Psoas muscle (tissue), 7 donors: ENCODE measurements at regions not wholly inside any gene's neighbourhood (a gene's known extent, or its start where the extent isn't known, plus 50 kb on each side); places are given as distances from the start of the nearest gene placed in this dataset.

Experiments
- ATAC-seq, 4 donors: fragments of 200-7000 bp; cut with Tn5 transposase; one replicate each; pipeline ENCODE4 v1.9.1; 2020; ENCODE audit warnings: moderate library complexity in 3 of 4, mild to moderate bottlenecking in 2 of 4
- DNase-seq, 2 donors: peaks; one replicate each; pipeline ENCODE4 v3.0.0-alpha.2; 2020
- H3K27ac ChIP-seq: fragments of 200-600 bp; one replicate; pipeline ENCODE4 v1.8.0; 2022
- H3K27me3 ChIP-seq, 3 donors: fragments of 200-600 bp in 1 of 3; one replicate each; pipeline versions ENCODE4 v1.6.1 to v1.8.0; 2013 to 2022; ENCODE audit warnings: low read length in 2 of 3, mild to moderate bottlenecking in 2 of 3, moderate library complexity in 1 of 3; ENCODE audit not compliant: insufficient read depth in 3 of 3
- H3K36me3 ChIP-seq, 2 donors: fragments of 200-600 bp in 1 of 2; one replicate each; pipeline versions ENCODE4 v1.6.1 to v1.8.0; 2013 to 2022; ENCODE audit warnings: low read depth in 1 of 2, mild to moderate bottlenecking in 1 of 2, moderate library complexity in 1 of 2; ENCODE audit not compliant: insufficient read depth in 1 of 2
- H3K4me1 ChIP-seq: fragments of 200-600 bp; one replicate; pipeline ENCODE4 v1.8.0; 2022
- H3K4me3 ChIP-seq: fragments of 200-600 bp; one replicate; pipeline ENCODE4 v1.8.0; 2022; ENCODE audit warnings: mild to moderate bottlenecking
- H3K9me3 ChIP-seq: fragments of 200-600 bp; one replicate; pipeline ENCODE4 v1.8.0; 2022
- WGBS, 3 donors: extraction: QIAGEN DNeasy Blood & Tissue Kit; methylation state at CpG; one replicate each; pipeline versions ENCODE4 v1.1.6 to v1.1.7; 2013; 5-methylcytosine and 5-hydroxymethylcytosine counted together
- intact Hi-C, 2 donors: fragments of 100-400 bp; cut with DNase I; formaldehyde crosslinking; loops; one replicate each; pipeline versions ENCODE4 v1.11.0 to v1.14.2; 2022
- TF ChIP-seq, protein P1 (sequence below): fragments of 200-600 bp; IDR thresholded peaks from one replicate; pipeline ENCODE4 v1.8.0; 2022; ENCODE audit warnings: antibody characterized with exemption
- donor health status: healthy with polysubstance abuse.
- donor health status: DM: no; HTN: no; CAD: no; lungs with moderate emphysema.
- donor health status: Bipolar disorder and iron deficiency.
- donor health status: healthy.
- donor health status: DM: yes; HTN: yes; CAD: no.
- donor health status: DM: no; HTN: no; CAD: no.
- donor health status: DM: yes; HTN: yes; CAD: no.

DNA sequence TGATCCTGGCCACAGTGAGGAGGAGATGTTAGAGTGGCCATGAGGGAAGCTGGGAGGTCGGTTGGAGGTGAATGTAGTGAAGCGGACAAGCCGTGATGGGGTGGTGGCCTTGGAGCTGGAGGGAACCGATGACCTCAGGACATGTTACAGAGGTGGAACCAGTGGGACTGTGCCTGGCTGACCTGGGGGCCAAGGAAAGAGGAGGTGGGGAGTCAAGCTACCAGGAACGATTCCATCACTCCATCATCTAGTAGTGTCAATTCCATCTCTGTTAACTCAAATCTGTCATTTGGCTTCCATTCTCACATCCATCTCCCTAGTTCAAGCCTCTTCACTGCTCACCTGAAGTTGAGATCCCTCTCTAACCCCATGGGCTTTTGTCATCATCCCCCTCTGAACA is 102.4 kb upstream of the LYZL2 start:
- intact Hi-C loops: no loop called here
- Histone ChIP-seq H3K9me3 (no peaks in the 10 kb centered on the region), H3K4me1 (peaks cover 6% of the 10 kb centered on the region), H3K27ac (no peak overlapping the region), H3K36me3 (no peaks in the 10 kb centered on the region), H3K4me3 (no peak overlapping the region), H3K27me3 (no peaks in the 10 kb centered on the region)
- no peak for ATAC-seq
- TF ChIP-seq, protein P1, sequence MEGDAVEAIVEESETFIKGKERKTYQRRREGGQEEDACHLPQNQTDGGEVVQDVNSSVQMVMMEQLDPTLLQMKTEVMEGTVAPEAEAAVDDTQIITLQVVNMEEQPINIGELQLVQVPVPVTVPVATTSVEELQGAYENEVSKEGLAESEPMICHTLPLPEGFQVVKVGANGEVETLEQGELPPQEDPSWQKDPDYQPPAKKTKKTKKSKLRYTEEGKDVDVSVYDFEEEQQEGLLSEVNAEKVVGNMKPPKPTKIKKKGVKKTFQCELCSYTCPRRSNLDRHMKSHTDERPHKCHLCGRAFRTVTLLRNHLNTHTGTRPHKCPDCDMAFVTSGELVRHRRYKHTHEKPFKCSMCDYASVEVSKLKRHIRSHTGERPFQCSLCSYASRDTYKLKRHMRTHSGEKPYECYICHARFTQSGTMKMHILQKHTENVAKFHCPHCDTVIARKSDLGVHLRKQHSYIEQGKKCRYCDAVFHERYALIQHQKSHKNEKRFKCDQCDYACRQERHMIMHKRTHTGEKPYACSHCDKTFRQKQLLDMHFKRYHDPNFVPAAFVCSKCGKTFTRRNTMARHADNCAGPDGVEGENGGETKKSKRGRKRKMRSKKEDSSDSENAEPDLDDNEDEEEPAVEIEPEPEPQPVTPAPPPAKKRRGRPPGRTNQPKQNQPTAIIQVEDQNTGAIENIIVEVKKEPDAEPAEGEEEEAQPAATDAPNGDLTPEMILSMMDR: no peak
- DNase-seq: no peak
- 95 to 97% (median 96%) methylated on average over 5 of the region's 5 CpGs for WGBS, 3 donors

DNA sequence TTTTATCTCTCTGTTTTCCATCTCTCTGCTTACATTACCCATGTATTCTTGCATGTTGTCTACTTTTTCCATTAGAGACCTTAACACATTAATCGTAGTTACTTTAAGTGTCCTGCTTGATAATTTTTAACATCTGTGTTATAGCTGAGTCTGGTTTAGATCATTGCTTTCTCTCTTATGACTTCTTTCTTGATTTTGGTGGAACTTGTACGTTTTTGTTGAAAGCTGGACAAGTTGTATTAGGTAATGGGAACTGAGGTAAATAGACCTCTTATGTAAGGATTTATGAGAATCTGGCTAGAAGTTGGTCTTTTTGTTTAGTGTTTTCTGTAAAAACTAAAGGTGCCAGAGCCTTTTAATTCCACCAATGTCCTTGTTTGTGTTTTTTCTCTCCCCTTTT is 100.8 kb upstream of the LYZL2 start:
- no peaks in the 10 kb centered on the region for H3K36me3 ChIP-seq
- 81 to 84% (median 82%) methylated on average over 2 of the region's 2 CpGs for WGBS, 3 donors
- H3K4me3 ChIP-seq: no peak overlapping the region
- no peaks in the 10 kb centered on the region for H3K4me1 ChIP-seq
- H3K9me3 ChIP-seq: no peaks in the 10 kb centered on the region
- intact Hi-C loops: no loop called here
- DNase-seq: no peak
- H3K27me3 ChIP-seq: no peaks in the 10 kb centered on the region
- TF ChIP-seq, protein P1: no peak
- no peak overlapping the region for H3K27ac ChIP-seq
- no peak for ATAC-seq

DNA sequence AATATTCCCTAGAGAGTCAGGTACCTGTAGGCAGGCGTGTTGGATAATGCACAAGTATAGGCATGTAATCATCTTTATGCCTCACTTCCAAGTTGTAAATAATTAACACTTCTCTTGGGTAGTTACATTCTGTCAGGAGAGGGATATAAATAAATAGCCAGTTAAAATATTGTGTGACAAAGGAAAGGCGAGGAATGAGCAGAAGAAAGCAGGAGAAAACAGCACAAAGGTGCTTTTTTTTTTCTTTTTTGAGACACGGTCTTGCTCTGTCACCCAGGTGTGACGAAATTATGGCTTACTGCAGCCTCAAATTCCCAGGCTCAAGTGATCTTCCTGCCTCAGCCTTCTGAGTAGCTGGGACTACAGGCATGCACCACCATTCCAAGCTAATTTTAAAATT is 99.2 kb upstream of the LYZL2 start:
- intact Hi-C loops: loop anchor here in 1 of 2 donors (10.0 kb wide), 1 partner anchor 1076 kb away; no protein-coding TSS in a partner anchor

DNA sequence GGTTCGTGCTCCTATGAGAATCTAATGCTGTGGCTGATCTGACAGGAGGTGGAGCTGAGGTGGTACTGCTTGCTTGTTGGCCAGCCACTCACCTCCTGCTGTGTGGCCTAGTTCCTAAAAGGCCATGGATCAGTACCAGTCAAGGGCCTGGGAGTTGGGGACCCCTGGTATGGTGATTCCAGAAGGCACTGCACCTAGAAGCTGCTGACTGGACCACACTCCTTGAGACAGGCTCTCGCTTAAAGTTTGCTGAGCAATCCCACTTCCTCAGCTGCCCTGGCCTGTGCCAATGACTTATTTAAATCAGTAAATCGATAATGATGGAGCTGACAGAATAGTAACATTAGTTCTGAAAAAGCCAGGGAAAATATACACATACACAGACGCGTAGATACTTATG is 98.6 kb upstream of the LYZL2 start:
- no peaks in the 10 kb centered on the region for H3K4me1 ChIP-seq
- intact Hi-C loops: loop anchor here in 1 of 2 donors (10.0 kb wide), 1 partner anchor 1077 kb away; no protein-coding TSS in a partner anchor
- 90 to 96% (median 93%) methylated on average over 5 of the region's 5 CpGs for WGBS, 3 donors
- no peak overlapping the region for H3K4me3 ChIP-seq
- ATAC-seq (no peak), DNase-seq (no peak)
- no peaks in the 10 kb centered on the region for H3K27me3 ChIP-seq
- no peaks in the 10 kb centered on the region for H3K9me3 ChIP-seq
- H3K36me3 ChIP-seq: no peaks in the 10 kb centered on the region
- no peak overlapping the region for H3K27ac ChIP-seq
- TF ChIP-seq, protein P1: no peak

More for the DNA sequence above, 99.2 kb upstream of the LYZL2 start:
- Histone ChIP-seq H3K4me3 (no peak overlapping the region), H3K27ac (no peak overlapping the region), H3K4me1 (no peaks in the 10 kb centered on the region), H3K9me3 (no peaks in the 10 kb centered on the region), H3K36me3 (no peaks in the 10 kb centered on the region), H3K27me3 (no peaks in the 10 kb centered on the region)
- TF ChIP-seq, protein P1: no peak
- WGBS, 3 donors: 84 to 98% (median 92%) methylated on average over 4 of the region's 4 CpGs
- ATAC-seq (no peak), DNase-seq (no peak)

DNA sequence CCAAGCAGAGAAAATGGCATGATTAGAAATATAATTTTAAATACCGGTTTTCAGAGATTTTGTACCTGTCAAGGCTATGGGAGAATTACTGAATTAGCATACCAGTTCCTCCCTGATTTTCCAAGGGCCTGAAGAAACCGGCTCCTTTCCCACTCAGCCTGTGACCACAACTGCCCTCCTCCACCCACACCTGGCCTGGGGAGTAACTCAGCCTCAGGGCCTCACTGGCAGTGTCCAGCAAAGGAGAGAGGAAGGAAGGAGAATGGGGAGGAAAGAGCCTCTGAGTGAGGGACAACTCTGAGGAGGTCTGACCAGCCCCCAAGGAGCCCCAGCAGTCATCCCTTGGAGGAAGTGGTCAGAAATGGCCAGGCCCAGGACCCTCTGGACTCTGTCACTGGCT is 98.0 kb upstream of the LYZL2 start:
- DNase-seq (no peak), ATAC-seq (no peak)
- intact Hi-C loops: loop anchor here in 1 of 2 donors (10.0 kb wide), 1 partner anchor 1077 kb away; no protein-coding TSS in a partner anchor
- Histone ChIP-seq H3K4me1 (no peaks in the 10 kb centered on the region), H3K27me3 (no peaks in the 10 kb centered on the region), H3K36me3 (no peaks in the 10 kb centered on the region), H3K27ac (no peak overlapping the region), H3K9me3 (no peaks in the 10 kb centered on the region), H3K4me3 (no peak overlapping the region)
- TF ChIP-seq, protein P1: no peak
- 49 to 76% (median 57%) methylated on average over 2 of the region's 2 CpGs for WGBS, 3 donors
